Activated T-cell treated with anti-CD3 and anti-CD28 coated beads, Interleukin-2, amount 50 U/mL, for 4 hours (primary cell): ENCODE measurements at regions not wholly inside any gene's neighbourhood (a gene's known extent, or its start where the extent isn't known, plus 50 kb on each side); places are given as distances from the start of the nearest gene placed in this dataset.
A peak's percentile ranks its signal among the peaks of the same experiment; 100 is the strongest.

ENCODE experiments used
- ATAC-seq, 2 donors: fragments of 200-7000 bp; cut with Tn5 transposase; one replicate each; pipeline ENCODE4 v1.10.0; 2021
- DNase-seq: peaks from one replicate; pipeline ENCODE4 v3.0.0-alpha.2; 2020
- H3K27me3 Mint-ChIP-seq: one replicate; pipeline ENCODE4 v1.8.0; 2021; ENCODE audit warnings: low read depth, mixed read lengths
- H3K36me3 Mint-ChIP-seq: one replicate; pipeline ENCODE4 v1.8.0; 2022; ENCODE audit warnings: mixed read lengths; ENCODE audit not compliant: insufficient read depth
- H3K4me1 Mint-ChIP-seq: one replicate; pipeline ENCODE4 v1.8.0; 2021; ENCODE audit warnings: low read depth, mixed read lengths
- H3K4me3 Mint-ChIP-seq: one replicate; pipeline ENCODE4 v1.8.0; 2021; ENCODE audit warnings: mild to moderate bottlenecking, moderate library complexity, mixed read lengths
- H3K9me3 Mint-ChIP-seq: one replicate; pipeline ENCODE4 v1.8.0; 2021; ENCODE audit warnings: mixed read lengths

- no peaks in the 10 kb centered on the region for H3K9me3 Mint-ChIP-seq
- no peak overlapping the region for H3K4me3 Mint-ChIP-seq
- no peak for ATAC-seq
- no peaks in the 10 kb centered on the region for H3K4me1 Mint-ChIP-seq
- no peaks in the 10 kb centered on the region for H3K36me3 Mint-ChIP-seq
- DNase-seq, result no peak
- peaks cover 10% of the 10 kb centered on the region for H3K27me3 Mint-ChIP-seq
Observed at GRCh38 chr9:90948156-90948555, 146.5 kb downstream of the SYK start.

DNA sequence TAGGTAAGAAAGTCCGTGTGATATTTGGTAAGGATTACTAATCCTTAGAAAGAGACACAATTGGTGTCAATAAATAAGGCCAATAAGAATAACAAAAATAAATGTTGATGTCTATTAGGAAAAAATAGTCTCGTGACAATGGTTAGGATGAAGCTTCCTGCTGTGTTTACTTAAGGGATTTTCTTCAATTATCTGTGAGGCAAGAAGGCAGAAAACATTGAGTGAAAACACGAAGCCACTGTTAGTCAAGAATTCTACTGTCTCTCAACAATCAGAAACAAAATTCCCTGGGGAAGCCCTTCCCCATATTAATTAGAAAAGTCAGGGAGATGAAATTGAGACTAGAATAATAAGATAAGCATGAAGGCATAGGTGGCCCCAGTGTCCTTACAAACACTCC lies 149.0 kb downstream of the SYK start:
- Mint-ChIP-seq H3K9me3 (no peaks in the 10 kb centered on the region), H3K4me3 (no peak overlapping the region), H3K27me3 (peaks cover 14% of the 10 kb centered on the region), H3K4me1 (no peaks in the 10 kb centered on the region), H3K36me3 (no peaks in the 10 kb centered on the region)
- no peak for ATAC-seq
- DNase-seq, result no peak

DNA sequence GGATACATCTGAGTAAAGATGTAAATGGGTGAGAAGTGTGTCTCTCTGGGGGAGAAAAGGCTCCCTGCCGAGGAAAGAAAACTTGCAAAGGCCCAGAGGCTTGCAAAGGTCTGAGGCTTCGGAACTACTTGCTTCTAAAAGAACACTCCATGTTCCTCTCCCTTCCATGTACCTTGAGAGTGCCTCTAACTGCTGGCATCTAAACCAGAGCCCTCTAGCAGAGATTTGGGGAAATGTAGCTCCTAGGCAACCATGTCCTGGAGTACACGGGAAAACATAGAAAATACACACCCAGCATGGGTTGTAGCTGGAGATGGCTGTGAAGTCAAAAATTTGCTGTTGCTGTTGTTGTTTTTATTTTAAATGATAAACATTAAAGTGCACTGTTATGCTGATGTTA lies 151.6 kb downstream of the SYK start:
- Mint-ChIP-seq H3K27me3 (peaks cover 13% of the 10 kb centered on the region), H3K4me3 (no peak overlapping the region), H3K36me3 (no peaks in the 10 kb centered on the region), H3K4me1 (no peaks in the 10 kb centered on the region), H3K9me3 (no peaks in the 10 kb centered on the region)
- no peak for ATAC-seq
- DNase-seq, result no peak

- DNase-seq (no peak), ATAC-seq (no peak)
- no peaks in the 10 kb centered on the region for H3K4me1 Mint-ChIP-seq
- no peaks in the 10 kb centered on the region for H3K9me3 Mint-ChIP-seq
- H3K4me3 Mint-ChIP-seq, result no peak overlapping the region
- no peaks in the 10 kb centered on the region for H3K36me3 Mint-ChIP-seq
- H3K27me3 Mint-ChIP-seq, result peaks cover 17% of the 10 kb centered on the region
Observed at GRCh38 chr9:90953805-90954204, 152.2 kb downstream of the SYK start.

DNA sequence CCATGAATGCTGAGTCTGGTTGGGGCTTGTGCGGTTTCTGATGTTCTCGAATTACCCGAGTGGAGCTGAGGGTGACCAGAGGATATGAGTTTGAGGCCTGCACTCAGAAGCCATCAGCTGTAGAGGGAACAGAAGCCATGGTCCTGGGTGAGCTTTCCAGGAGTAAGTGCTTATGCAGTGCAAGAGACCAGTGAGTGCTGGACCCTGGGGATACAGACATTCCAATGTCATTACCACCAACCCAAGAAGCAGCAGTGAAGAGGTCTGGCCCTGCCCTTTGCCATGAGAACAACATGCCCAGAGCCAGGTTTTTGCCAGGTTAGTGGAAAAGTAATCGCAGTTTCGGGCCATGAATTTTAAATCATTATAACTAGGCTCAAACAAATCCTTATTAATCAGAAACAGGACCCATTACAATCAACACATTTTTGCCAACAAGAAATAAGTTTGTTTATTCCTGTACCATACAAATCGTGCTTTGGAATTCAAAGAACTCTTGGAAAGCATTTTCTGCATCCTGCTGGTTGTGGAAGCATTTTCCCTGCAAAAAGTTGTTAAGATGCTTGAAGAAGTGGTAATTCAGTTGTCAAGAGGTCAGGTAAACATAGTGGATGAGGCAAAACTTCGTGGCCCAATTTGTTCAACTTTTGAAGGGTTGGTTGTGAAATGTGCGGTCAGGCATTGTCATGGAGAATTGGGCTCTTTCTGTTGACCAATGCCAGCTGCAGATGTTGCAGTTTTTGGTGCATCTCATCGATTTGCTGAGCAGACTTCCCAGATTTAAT lies 154.6 kb downstream of the SYK start:
- Mint-ChIP-seq H3K36me3 (no peaks in the 10 kb centered on the region), H3K9me3 (no peaks in the 10 kb centered on the region), H3K4me3 (no peak overlapping the region), H3K27me3 (peaks cover 28% of the 10 kb centered on the region), H3K4me1 (no peaks in the 10 kb centered on the region)
- DNase-seq, result no peak
- ATAC-seq, result no peak

- no peaks in the 10 kb centered on the region for H3K9me3 Mint-ChIP-seq
- no peak for ATAC-seq
Observed at GRCh38 chr9:90958328-90958727, 156.7 kb downstream of the SYK start.

GRCh38 chr9:90960941-90961340 lies 159.3 kb downstream of the SYK start:
- ATAC-seq (no peak), DNase-seq (no peak)
- Mint-ChIP-seq H3K9me3 (no peaks in the 10 kb centered on the region), H3K36me3 (no peaks in the 10 kb centered on the region), H3K27me3 (peaks cover 34% of the 10 kb centered on the region), H3K4me1 (peaks cover 10% of the 10 kb centered on the region), H3K4me3 (no peak overlapping the region)

More at GRCh38 chr9:90958328-90958727, 156.7 kb downstream of the SYK start:
- no peak for DNase-seq
- no peak overlapping the region for H3K4me3 Mint-ChIP-seq
- H3K4me1 Mint-ChIP-seq, result no peaks in the 10 kb centered on the region
- peaks cover 28% of the 10 kb centered on the region for H3K27me3 Mint-ChIP-seq
- no peaks in the 10 kb centered on the region for H3K36me3 Mint-ChIP-seq

DNA sequence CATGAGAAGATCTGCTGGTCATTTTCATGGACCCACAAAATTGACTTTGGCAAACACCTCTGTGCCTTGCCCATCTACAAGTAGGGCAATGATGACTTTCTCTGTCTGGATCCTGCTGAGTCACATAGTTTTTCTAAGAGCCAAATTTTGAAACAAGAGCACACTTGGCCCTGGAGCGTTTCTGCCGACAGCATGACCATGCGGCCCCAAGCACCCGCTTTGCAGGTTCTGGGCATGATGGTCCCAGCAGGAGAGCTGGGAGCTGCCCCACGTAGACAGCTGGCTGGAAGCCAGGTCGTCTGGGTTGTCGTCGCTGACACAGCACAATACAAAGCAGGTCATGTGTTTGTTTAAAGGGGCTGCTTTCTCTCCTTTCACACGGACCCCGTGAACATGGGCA lies 159.8 kb downstream of the SYK start:
- DNase-seq, result no peak
- Mint-ChIP-seq H3K36me3 (no peaks in the 10 kb centered on the region), H3K4me1 (peaks cover 10% of the 10 kb centered on the region), H3K27me3 (peaks cover 34% of the 10 kb centered on the region), H3K9me3 (no peaks in the 10 kb centered on the region), H3K4me3 (no peak overlapping the region)
- ATAC-seq, result no peak

DNA sequence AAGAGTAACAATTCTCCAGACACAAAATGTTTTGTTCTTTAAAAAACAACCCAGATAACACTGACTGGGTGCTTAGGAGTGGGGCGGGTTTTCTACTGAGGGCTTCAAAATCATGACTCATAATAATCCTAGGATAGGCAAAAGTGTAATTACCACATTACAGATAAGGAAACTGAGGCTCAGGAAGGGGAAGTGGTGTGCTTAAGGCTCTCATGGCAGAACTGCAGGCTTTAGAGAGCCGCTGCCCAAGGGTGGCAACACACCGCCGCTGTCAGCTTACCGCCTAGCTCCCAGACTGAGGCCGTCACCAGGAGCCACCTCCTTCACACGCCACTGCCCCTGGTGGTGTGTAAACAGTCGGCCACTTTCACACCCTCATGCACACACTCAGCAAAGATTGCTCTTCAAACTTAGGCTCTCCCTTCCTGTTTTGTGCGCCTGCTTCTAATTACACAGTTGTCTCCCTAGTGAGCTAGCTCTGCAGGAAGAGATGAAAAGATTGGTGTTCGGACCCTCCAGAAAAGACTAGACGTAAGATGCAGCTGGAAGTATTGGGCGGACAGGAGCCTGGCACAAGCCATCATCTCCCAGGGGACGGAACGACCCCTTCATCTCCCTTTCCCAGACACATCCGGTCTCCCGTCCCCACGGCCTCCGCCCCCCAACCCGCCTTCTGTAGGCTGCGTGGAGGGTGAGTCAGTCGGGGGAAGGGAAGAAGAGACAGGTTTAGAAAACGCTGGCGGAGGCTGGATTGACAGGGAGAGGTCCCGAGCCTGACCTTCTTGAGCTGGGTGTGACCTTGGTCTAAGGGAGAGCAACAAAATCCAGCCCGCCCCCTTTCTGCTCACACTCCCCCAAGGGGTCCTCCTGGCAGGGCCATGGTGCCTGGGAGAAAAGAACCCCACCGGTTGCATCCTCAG lies 162.7 kb downstream of the SYK start:
- H3K27me3 Mint-ChIP-seq, result peaks cover 31% of the 10 kb centered on the region
- no peak for DNase-seq
- H3K36me3 Mint-ChIP-seq, result no peaks in the 10 kb centered on the region
- H3K9me3 Mint-ChIP-seq, result no peaks in the 10 kb centered on the region
- H3K4me1 Mint-ChIP-seq, result peaks cover 20% of the 10 kb centered on the region
- ATAC-seq, result no peak
- no peak overlapping the region for H3K4me3 Mint-ChIP-seq

- H3K36me3 Mint-ChIP-seq, result no peaks in the 10 kb centered on the region
- H3K9me3 Mint-ChIP-seq, result no peaks in the 10 kb centered on the region
- peaks cover 20% of the 10 kb centered on the region for H3K4me1 Mint-ChIP-seq
- no peak overlapping the region for H3K4me3 Mint-ChIP-seq
- ATAC-seq, result no peak
- DNase-seq, result no peak
- peaks cover 24% of the 10 kb centered on the region for H3K27me3 Mint-ChIP-seq
Observed at GRCh38 chr9:90965226-90966030, 163.8 kb downstream of the SYK start.

DNA sequence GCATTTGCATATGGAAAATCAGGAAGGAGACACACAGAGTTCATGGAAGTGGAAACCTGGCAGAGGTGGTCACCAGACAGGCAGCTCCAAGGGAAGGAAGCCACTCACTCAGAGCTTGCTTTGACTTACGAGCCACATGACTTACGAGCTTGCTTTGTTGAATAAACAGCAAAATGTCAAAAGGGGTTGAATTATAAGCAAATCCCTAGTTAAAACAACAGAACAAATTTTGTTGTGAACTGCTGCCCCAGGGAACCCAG lies 164.3 kb downstream of the SYK start:
- no peaks in the 10 kb centered on the region for H3K36me3 Mint-ChIP-seq
- DNase-seq (no peak), ATAC-seq (no peak)
- peaks cover 20% of the 10 kb centered on the region for H3K4me1 Mint-ChIP-seq
- no peak overlapping the region for H3K4me3 Mint-ChIP-seq
- H3K27me3 Mint-ChIP-seq, result peaks cover 21% of the 10 kb centered on the region
- H3K9me3 Mint-ChIP-seq, result no peaks in the 10 kb centered on the region

DNA sequence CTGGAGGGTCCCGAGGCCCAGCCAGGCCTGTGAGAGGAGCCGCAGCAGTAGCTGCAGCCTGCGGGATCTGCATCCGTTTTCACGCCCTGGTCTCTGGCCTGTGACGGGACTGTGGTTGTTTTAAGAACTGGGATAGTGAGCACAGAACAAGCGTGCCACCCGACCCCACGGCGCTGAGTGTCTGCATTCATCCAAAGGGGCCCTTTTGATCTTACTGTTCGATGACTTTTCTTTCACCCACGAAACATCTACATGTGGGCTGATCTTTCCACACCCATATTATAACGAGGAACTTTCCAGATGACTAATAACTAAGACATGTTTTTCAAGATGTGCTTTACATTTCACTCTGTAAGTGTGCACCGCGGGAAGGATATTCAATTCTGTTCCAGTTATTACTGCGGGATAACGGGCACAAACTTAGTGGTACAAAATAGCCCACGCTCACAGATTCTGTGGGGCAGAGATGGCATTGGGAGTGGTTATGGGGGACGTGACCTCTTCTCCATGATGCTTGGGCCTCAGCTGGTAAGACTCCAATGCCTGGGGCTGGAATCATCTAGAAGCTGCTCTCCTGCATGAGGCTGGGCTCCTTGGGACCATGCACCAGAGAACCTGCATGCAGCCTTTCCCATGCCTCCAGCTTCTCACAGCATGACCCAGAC lies 165.0 kb downstream of the SYK start:
- Mint-ChIP-seq H3K36me3 (no peaks in the 10 kb centered on the region), H3K9me3 (no peaks in the 10 kb centered on the region), H3K27me3 (peaks cover 21% of the 10 kb centered on the region), H3K4me1 (peaks cover 20% of the 10 kb centered on the region), H3K4me3 (no peak overlapping the region)
- DNase-seq, result no peak
- ATAC-seq, result peak; percentile 86 to 88

DNA sequence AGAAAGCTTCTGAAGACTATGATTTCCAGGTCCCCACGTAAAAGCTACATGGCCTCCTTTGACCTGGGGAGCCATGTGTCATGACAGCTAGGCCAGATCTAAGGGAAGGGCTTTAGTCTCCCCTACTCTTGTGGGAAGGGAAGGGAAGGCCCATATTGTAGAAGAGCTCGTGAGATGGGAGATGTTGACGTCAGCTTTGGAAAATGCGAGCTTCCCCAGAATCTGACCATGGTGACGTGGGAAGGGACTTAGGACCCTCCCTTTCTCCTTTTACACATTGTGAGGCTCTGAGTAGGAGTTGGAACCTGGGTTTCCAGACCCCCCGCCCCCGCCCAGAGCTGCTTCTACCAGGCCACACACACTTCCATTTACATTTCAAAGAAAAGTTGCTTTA lies 165.5 kb downstream of the SYK start:
- Mint-ChIP-seq H3K27me3 (peaks cover 21% of the 10 kb centered on the region), H3K4me3 (no peak overlapping the region), H3K4me1 (peaks cover 20% of the 10 kb centered on the region), H3K36me3 (no peaks in the 10 kb centered on the region), H3K9me3 (no peaks in the 10 kb centered on the region)
- DNase-seq, result no peak
- no peak for ATAC-seq

GRCh38 chr9:90969021-90969675 lies 167.5 kb downstream of the SYK start:
- Mint-ChIP-seq H3K27me3 (peaks cover 19% of the 10 kb centered on the region), H3K4me3 (no peak overlapping the region), H3K9me3 (no peaks in the 10 kb centered on the region), H3K4me1 (peaks cover 17% of the 10 kb centered on the region), H3K36me3 (no peaks in the 10 kb centered on the region)
- no peak for ATAC-seq
- DNase-seq, result no peak
